HEK293T (cell line): ENCODE measurements at regions not wholly inside any gene's neighbourhood (a gene's known extent, or its start where the extent isn't known, plus 50 kb on each side); places are given as distances from the start of the nearest gene placed in this dataset.

Experiments used
- FOXA1 ChIP-seq: fragments of 450-650 bp; IDR thresholded peaks from 2 replicates; pipeline ENCODE4 v1.6.1; 2016; ENCODE audit warnings: mild to moderate bottlenecking
- NFRKB ChIP-seq: fragments of 450-650 bp; IDR thresholded peaks from 2 replicates; pipeline ENCODE4 v1.6.1; 2016; ENCODE audit warnings: mild to moderate bottlenecking, moderate library complexity
- TARDBP ChIP-seq: fragments of 450-650 bp; IDR thresholded peaks from 2 replicates; pipeline ENCODE4 v1.6.1; 2016

- TF ChIP-seq NFRKB (no peak), FOXA1 (no peak), TARDBP (no peak)
These were observed 390.0 kb upstream of the AUTS2 start for GRCh38 chr7:69208276-69208675.
